Loucy (cell line): ENCODE measurements at regions not wholly inside any gene's neighbourhood (a gene's known extent, or its start where the extent isn't known, plus 50 kb on each side); places are given as distances from the start of the nearest gene placed in this dataset.

Source experiments
- EZH2phosphoT487 ChIP-seq: fragments of 200-600 bp; IDR thresholded peaks from 2 replicates; pipeline ENCODE4 v1.6.1; 2018; ENCODE audit warnings: antibody characterized with exemption, mild to moderate bottlenecking, moderate library complexity, borderline replicate concordance
- TF ChIP-seq, protein P1 (sequence below): fragments of 200-600 bp; sonication (generic); conservative IDR thresholded peaks from 2 replicates; pipeline ENCODE4 v1.5.1; 2014; ENCODE audit warnings: mild to moderate bottlenecking, antibody characterized with exemption, low read length

DNA sequence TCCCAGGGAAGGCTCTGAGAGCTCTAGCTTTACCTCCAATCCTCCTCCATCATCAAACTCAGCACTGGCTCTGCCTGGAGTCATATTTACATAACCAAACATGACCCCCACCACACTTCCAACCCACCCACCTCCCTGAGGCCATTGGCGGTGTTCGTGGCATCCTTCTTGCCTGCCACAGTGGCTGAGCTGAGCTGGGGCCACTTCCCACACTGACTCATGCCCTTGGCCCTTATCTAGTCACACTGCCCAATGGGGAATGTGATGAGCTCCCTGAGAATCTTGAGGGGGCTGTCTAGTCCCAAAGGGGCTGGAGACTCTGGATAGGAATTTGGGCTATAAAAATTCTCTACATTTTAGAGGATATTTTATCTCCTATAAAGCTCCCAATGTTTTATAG lies 230.9 kb upstream of the IRF2BP2 start:
- no peak for TF ChIP-seq EZH2phosphoT487
- TF ChIP-seq, protein P1, sequence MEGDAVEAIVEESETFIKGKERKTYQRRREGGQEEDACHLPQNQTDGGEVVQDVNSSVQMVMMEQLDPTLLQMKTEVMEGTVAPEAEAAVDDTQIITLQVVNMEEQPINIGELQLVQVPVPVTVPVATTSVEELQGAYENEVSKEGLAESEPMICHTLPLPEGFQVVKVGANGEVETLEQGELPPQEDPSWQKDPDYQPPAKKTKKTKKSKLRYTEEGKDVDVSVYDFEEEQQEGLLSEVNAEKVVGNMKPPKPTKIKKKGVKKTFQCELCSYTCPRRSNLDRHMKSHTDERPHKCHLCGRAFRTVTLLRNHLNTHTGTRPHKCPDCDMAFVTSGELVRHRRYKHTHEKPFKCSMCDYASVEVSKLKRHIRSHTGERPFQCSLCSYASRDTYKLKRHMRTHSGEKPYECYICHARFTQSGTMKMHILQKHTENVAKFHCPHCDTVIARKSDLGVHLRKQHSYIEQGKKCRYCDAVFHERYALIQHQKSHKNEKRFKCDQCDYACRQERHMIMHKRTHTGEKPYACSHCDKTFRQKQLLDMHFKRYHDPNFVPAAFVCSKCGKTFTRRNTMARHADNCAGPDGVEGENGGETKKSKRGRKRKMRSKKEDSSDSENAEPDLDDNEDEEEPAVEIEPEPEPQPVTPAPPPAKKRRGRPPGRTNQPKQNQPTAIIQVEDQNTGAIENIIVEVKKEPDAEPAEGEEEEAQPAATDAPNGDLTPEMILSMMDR = no peak
